Adipocyte (in vitro differentiated cells): ENCODE measurements at regions not wholly inside any gene's neighbourhood (a gene's known extent, or its start where the extent isn't known, plus 50 kb on each side); places are given as distances from the start of the nearest gene placed in this dataset.

Experiments used
- DNase-seq: peaks from one replicate; pipeline ENCODE4 v3.0.0-alpha.2; 2015; ENCODE audit warnings: low read depth
- H3K27me3 ChIP-seq: replicated peaks from 2 replicates; pipeline ENCODE4 v1.7.0; 2013; ENCODE audit warnings: mild to moderate bottlenecking, low read length, moderate library complexity; ENCODE audit not compliant: control insufficient read depth, insufficient read depth
- H3K36me3 ChIP-seq: 2 replicates; pipeline ENCODE4 v1.7.0; 2013; ENCODE audit warnings: low read length, mild to moderate bottlenecking, moderate library complexity; ENCODE audit not compliant: control insufficient read depth, insufficient read depth, severe bottlenecking
- H3K4me1 ChIP-seq: 2 replicates; pipeline ENCODE4 v1.7.0; 2013; ENCODE audit warnings: mild to moderate bottlenecking, low read length, moderate library complexity; ENCODE audit not compliant: control insufficient read depth, insufficient read depth
- H3K4me3 ChIP-seq: 2 replicates; pipeline ENCODE4 v1.7.0; 2013; ENCODE audit warnings: mild to moderate bottlenecking, low read length, moderate library complexity
- H3K9ac ChIP-seq: 2 replicates; pipeline ENCODE4 v1.7.0; 2013; ENCODE audit warnings: mild to moderate bottlenecking, low read length, moderate library complexity
- H3K9me3 ChIP-seq: 2 replicates; pipeline ENCODE4 v1.7.0; 2013; ENCODE audit warnings: mild to moderate bottlenecking, low read length, moderate library complexity; ENCODE audit not compliant: control insufficient read depth

DNA sequence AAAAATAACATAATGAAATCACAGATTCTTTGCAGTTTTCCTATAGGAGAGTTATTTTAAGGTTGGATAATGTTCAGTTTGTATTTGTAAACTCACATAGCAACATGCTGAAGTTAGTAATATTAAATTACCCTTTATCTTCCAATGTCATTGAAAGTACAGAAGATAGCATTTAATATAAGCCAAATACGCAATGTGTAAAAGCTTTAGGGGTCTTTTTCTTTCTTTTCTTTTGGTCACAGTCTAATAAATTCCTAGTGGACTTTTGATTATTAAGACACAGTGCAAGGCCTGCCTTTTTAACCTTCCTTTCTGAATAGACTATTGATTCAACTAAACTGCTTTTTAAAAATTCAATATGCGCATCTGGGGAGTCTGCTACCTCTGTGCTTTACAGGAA, 79.3 kb downstream of the OTOL1 start:
- H3K27me3 ChIP-seq: no peaks in the 10 kb centered on the region
- no peaks in the 10 kb centered on the region for H3K9me3 ChIP-seq
- peaks cover 7% of the 10 kb centered on the region for H3K4me1 ChIP-seq
- H3K4me3 ChIP-seq: no peak overlapping the region
- no peak for DNase-seq
- H3K36me3 ChIP-seq: no peaks in the 10 kb centered on the region
- no peak overlapping the region for H3K9ac ChIP-seq

DNA sequence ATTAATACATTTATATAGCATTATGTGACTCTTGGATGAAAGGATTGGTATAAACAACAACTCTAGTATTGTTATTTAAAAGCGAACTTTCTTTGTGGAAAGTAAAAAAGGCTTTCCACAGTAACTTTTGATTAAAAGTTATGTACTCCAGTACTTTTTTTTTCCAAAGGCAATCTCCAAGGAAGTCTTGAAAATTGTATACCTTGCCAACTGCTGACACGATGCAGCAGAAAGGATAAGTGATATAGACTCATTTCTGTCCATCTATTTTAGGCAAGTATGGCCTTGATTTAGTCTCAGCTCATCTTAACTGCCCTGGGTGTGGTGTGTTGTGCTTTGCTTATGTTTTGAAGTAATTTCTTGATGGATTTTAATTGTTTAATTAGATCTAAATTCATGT, 79.7 kb downstream of the OTOL1 start:
- DNase-seq: no peak
- Histone ChIP-seq H3K27me3 (no peaks in the 10 kb centered on the region), H3K4me3 (no peak overlapping the region), H3K36me3 (no peaks in the 10 kb centered on the region), H3K9ac (no peak overlapping the region), H3K4me1 (peaks cover 7% of the 10 kb centered on the region), H3K9me3 (no peaks in the 10 kb centered on the region)

DNA sequence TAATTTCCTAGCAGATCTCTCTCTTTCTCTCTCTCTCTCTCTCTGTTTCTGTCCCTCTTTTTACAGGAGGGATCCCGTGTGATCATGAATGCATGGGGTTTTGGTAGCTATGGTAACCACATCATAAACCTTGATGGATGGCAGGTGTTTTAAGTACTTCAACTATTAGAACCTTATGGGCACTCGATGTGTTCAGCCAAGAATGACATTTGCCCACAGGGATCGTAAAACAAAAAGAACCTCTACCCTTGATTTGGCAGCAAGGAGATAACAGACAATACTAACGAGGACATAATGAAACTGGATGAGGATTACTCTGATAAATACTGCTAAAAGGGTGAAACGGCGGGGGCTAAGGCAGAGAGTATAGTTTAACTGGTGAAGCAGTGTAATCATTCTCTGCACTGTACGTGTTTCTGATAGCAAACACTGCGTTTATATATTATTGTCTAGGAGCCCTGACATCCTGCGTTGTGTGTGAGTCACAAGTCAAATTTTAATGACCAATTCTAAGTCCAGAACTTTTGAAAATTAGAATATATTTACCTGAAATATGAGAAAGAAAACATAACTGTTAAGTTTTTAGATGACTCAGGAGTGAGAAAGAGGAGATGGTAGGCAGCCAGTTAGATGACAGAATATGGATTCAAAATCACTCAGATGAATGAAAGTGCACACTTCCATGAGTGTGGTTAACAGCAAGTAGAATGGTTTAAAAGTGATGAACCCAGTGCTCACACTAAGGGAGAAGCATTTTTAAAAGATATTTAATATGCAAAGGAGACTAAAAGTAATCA, 80.3 kb downstream of the OTOL1 start:
- no peaks in the 10 kb centered on the region for H3K36me3 ChIP-seq
- no peak overlapping the region for H3K4me3 ChIP-seq
- H3K4me1 ChIP-seq: peaks cover 7% of the 10 kb centered on the region
- DNase-seq: no peak
- H3K9ac ChIP-seq: no peak overlapping the region
- H3K27me3 ChIP-seq: no peaks in the 10 kb centered on the region
- H3K9me3 ChIP-seq: no peaks in the 10 kb centered on the region

DNA sequence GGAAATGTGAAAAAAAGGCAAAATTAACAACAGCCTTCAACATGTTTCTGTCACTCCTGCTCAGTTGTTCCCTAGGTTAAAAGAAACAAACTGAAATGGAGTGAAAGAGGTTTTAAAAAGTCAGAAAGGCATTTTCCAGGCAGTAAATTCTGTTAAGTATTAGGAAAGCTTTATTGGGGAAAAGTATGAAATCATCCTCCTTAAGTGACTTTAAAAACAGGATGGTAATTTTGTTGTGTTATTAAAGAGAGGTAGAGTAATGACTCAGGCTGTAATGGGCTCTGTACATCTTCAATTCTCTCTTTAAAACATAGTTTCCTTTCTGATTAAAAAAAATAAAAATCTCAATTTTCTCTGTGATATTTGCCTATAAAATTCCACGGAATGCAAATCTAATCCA, 81.1 kb downstream of the OTOL1 start:
- H3K36me3 ChIP-seq: no peaks in the 10 kb centered on the region
- no peaks in the 10 kb centered on the region for H3K27me3 ChIP-seq
- no peak for DNase-seq
- no peaks in the 10 kb centered on the region for H3K9me3 ChIP-seq
- peaks cover 7% of the 10 kb centered on the region for H3K4me1 ChIP-seq
- no peak overlapping the region for H3K9ac ChIP-seq
- H3K4me3 ChIP-seq: no peak overlapping the region

DNA sequence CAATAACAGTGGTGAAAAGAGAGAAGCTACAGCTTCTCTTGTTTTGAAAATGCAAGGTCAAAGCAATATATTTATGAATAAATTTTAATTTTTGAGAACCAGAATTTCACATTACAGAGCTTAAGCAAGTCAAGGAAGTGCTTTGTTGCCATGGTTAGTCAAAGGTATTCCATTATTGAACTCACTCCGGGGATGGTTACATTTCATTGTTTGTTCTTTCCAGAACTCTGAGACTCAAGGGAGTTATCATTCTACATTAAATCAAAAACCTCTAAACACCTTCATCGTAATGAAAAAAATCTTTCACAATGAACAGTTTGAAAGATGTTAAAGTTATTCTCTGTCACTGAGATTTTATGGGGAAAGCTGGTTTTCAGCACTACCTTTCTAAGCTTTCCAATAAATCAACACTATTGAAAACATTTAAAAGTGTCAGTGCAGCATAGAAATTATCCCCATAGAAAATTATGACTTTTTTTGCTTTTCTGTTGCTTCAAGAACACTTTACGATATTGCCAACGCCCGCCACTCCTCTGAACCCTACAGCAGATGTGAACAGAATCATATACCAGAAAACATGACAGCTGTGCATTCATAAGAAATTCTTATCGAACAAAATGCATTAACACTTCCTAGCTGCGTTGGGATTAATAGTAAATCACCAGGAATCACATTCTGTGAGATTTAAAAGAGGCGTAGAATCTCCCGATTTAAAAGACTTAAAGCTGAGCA, 83.0 kb downstream of the OTOL1 start:
- DNase-seq: no peak
- H3K9me3 ChIP-seq: no peaks in the 10 kb centered on the region
- no peak overlapping the region for H3K9ac ChIP-seq
- H3K36me3 ChIP-seq: no peaks in the 10 kb centered on the region
- H3K4me1 ChIP-seq: no peaks in the 10 kb centered on the region
- H3K4me3 ChIP-seq: no peak overlapping the region
- H3K27me3 ChIP-seq: no peaks in the 10 kb centered on the region

DNA sequence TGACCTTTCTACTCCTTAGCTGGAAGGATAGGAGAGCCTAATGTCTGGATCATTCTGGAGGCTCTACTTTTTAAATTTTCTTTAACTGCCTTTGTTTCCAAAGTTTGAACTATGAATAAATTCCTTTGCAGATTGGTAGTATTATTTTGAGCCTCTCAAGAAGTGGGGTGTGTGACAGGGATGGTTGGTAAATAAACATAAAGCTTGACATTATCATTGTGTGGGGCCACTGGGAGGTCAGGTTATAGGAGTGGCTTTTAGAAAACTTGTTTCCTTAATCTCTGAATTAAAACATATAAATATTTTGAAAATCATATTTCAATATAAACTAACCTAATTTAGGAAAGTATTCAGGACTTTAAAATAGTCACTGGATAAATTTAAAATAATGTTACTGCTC, 89.3 kb downstream of the OTOL1 start:
- peaks cover 3% of the 10 kb centered on the region for H3K9me3 ChIP-seq
- H3K36me3 ChIP-seq: no peaks in the 10 kb centered on the region
- no peaks in the 10 kb centered on the region for H3K4me1 ChIP-seq
- H3K4me3 ChIP-seq: no peak overlapping the region
- H3K27me3 ChIP-seq: no peaks in the 10 kb centered on the region
- no peak overlapping the region for H3K9ac ChIP-seq
- DNase-seq: no peak

DNA sequence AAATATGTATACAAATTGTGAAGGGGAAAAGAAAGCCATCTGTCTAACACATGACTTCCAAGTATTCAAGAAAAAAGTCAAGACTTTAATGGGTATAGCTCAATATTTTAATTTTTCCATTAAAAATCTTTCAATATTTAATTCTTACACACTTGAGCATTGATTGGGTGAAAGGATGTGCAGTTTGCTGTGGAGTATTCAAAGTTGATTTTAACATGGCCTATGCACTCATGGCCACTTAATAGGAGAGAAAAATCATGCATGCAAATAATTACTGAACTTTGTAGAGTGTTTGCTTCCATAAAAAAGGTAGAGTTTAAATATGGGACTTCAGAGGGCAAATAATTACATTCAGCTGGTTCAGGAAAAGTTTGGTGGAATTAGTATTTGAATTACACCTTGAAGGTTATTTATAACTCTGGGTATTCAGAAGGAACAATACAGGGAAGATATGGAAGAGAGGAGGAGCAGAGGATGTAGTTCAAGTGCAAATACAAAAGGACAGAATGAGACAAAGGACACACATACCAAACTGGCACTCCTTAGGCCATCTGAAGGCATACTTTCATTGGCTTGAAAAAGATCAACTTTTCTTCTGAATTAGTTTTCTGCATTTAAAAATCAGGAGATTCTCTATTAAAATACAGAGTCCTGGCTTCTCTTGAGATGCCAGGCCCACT, 90.1 kb downstream of the OTOL1 start:
- peaks cover 3% of the 10 kb centered on the region for H3K9me3 ChIP-seq
- no peak overlapping the region for H3K4me3 ChIP-seq
- H3K4me1 ChIP-seq: no peaks in the 10 kb centered on the region
- H3K9ac ChIP-seq: no peak overlapping the region
- H3K36me3 ChIP-seq: no peaks in the 10 kb centered on the region
- no peaks in the 10 kb centered on the region for H3K27me3 ChIP-seq
- no peak for DNase-seq

DNA sequence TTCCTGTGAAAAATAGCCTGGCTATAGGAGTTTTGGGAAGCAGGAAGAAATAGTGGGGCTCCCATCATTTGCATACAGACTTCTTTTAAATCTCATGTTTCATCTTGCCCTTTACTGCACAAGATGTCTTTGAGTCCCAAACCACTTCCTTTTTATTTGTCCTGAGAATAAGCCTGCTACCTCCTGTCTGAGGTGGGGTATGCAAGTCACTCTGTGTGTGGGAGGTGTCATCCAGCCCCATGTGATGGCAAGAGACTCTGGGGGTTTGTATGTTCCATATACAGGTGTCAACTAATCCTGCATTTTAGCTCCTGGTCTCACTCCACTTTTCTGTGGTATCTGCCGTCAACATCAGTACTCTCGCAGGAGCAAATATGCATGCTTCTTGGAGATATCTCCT, 102.0 kb downstream of the OTOL1 start:
- no peak overlapping the region for H3K4me3 ChIP-seq
- no peaks in the 10 kb centered on the region for H3K9me3 ChIP-seq
- no peaks in the 10 kb centered on the region for H3K36me3 ChIP-seq
- H3K27me3 ChIP-seq: no peaks in the 10 kb centered on the region
- DNase-seq: no peak
- H3K9ac ChIP-seq: no peak overlapping the region
- H3K4me1 ChIP-seq: peaks cover 4% of the 10 kb centered on the region

DNA sequence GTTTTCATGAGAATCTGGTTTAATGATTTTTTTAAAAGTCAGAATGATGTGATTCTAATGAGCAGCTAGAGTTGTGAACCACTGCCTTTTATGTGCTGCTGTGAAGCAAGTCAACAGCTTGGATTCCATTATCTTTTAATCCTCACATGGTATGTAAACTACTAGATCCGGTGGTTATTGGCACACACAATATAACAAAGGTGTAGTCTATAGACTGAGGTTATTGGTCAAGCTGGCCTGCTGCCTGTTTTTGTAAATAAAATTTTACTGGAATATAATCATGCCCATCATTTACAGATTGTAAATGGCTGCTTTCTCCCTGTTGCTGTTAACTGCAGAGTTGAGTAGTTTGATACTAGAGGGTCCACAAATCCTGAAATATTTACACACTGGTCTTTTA, 103.1 kb downstream of the OTOL1 start:
- no peak overlapping the region for H3K9ac ChIP-seq
- no peaks in the 10 kb centered on the region for H3K9me3 ChIP-seq
- no peaks in the 10 kb centered on the region for H3K27me3 ChIP-seq
- no peak for DNase-seq
- H3K36me3 ChIP-seq: no peaks in the 10 kb centered on the region
- H3K4me3 ChIP-seq: no peak overlapping the region
- peaks cover 4% of the 10 kb centered on the region for H3K4me1 ChIP-seq

DNA sequence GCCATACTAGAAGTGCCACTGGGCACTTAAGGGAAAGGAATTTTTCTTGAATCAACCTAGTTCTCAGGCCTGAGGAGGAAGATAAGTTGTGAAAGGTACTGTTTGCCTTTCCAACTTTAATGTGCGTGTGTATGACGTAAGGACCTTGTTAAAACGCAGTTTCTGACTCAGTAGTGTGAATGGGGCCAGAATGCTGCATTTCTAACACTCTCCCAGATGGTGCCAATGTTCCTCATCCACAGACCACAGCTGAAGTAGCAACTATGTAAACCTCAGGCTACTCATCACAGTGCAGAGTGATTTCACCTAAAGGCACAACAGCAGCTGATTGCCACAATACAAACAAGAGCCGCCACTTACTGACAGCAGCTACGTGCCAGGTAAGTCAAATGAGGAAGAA, 103.6 kb downstream of the OTOL1 start:
- Histone ChIP-seq H3K9ac (no peak overlapping the region), H3K4me3 (no peak overlapping the region), H3K4me1 (peaks cover 4% of the 10 kb centered on the region), H3K27me3 (no peaks in the 10 kb centered on the region), H3K36me3 (no peaks in the 10 kb centered on the region), H3K9me3 (no peaks in the 10 kb centered on the region)
- no peak for DNase-seq

DNA sequence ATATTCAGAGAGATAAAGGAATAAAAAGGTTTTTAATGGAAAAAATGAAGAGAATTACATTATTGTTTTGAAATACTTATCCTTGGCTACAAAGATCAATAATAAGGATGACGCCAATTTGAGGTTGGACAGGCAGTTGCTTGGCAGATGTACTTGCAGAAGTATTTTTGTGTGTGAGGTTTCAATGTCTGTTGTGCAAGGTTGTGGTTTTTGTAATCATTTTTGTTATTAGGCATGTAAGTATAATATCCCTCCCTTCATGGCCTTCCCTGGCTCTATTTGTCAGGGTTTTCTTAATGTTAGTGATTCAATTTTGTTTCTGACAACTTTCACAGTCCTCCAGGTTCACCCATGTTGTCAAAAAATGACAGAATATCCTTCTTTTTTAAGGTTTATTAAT, 105.9 kb downstream of the OTOL1 start:
- H3K4me3 ChIP-seq: no peak overlapping the region

More for the DNA sequence above, 105.9 kb downstream of the OTOL1 start:
- DNase-seq: no peak
- Histone ChIP-seq H3K9ac (no peak overlapping the region), H3K36me3 (no peaks in the 10 kb centered on the region), H3K9me3 (no peaks in the 10 kb centered on the region), H3K4me1 (peaks cover 4% of the 10 kb centered on the region), H3K27me3 (no peaks in the 10 kb centered on the region)
